Coronary artery (tissue), 2 donors: ENCODE measurements at regions not wholly inside any gene's neighbourhood (a gene's known extent, or its start where the extent isn't known, plus 50 kb on each side); places are given as distances from the start of the nearest gene placed in this dataset.

Experiments used
- DNase-seq: peaks from one replicate; pipeline ENCODE4 v3.0.0-alpha.2; 2017; ENCODE audit warnings: low spot score
- H3K27ac ChIP-seq, 2 donors: fragments of 200-600 bp; sonication (generic); one replicate each; pipeline ENCODE4 v1.5.1; 2016 to 2019
- H3K4me3 ChIP-seq: fragments of 200-600 bp; sonication (generic); 2 replicates; pipeline ENCODE4 v1.5.1; 2016; ENCODE audit warnings: mild to moderate bottlenecking, moderate library complexity
- CTCF ChIP-seq: fragments of 200-600 bp; sonication (generic); IDR thresholded peaks from one replicate; pipeline ENCODE4 v1.5.1; 2019; ENCODE audit warnings: antibody characterized with exemption

- H3K27ac ChIP-seq, result no peak overlapping the region
- H3K4me3 ChIP-seq, result no peak overlapping the region
- DNase-seq, result no peak
Measured at GRCh38 chr2:155643056-155643775, 689.3 kb downstream of the NR4A2 start.

DNA sequence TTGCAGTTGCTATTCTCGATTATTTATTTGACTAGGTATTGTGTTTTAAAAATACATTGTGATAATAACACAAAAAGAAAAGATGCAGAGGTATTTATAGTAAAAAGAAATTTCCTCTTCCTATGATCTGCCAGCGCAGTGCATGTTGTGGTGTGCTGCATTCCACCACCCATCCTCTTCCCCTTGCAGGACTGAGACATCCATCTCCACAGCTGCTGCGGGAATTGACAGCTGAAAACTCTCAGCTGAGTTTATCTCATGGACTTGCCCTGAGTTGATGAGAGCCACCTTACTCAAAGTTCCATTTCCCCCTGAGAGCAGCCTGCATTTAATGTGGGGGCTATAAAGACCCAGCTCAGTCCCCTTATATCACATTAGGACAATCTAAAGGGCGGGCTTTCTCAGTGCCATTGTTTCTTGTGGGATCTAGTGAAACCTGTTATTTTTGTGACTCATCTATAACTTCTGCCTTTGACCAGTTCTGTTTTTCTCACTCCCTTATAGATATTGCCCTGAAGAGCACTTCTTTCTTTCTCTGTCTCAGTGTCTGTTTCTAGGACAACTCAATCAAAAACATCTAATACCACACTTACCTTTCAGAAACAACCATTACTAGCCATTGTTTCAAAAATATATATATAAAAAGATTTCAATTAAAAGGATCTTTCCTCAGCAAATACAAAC lies 698.5 kb downstream of the NR4A2 start:
- DNase-seq, result no peak
- Histone ChIP-seq H3K27ac (no peak overlapping the region), H3K4me3 (no peak overlapping the region)
- no peak for TF ChIP-seq CTCF

More at GRCh38 chr2:155643056-155643775, 689.3 kb downstream of the NR4A2 start:
- TF ChIP-seq CTCF, result no peak

DNA sequence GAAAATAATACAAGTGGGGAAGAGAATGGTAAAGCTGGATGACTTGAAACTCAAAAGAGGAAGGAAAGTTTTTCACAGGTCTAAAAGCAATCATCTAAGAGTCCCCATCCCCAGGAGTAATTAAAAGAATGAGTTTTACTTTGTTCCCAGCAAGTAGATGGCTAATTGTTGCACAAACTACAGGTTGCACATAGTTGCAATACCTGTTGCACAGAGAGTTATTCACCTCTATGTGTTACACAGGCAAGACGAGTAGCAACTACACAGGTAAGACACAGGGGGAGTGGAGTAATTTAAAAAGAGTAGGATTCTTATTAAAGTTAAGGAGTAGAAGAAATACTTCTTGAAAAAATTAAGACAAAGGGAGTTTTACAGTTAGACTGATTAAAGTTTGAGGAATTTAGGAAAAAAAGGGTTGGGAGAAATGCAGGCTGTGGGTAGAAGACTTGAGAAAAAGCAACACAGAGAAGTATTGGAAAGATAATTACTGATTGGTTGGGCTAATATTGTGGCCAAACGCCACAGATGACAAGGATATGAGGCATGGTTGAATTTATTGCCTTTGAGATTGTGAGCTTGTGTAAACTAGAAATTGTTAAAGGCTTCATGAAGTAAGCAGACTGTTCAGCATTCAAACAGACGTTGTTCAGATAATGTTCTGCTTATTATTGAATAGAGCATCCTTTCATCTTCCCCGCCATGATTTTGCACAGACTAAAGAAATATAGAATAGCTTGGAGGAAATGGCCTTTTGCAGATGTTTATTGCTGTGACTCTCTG lies 699.3 kb downstream of the NR4A2 start:
- Histone ChIP-seq H3K27ac (no peak overlapping the region), H3K4me3 (no peak overlapping the region)
- TF ChIP-seq CTCF, result no peak
- no peak for DNase-seq

DNA sequence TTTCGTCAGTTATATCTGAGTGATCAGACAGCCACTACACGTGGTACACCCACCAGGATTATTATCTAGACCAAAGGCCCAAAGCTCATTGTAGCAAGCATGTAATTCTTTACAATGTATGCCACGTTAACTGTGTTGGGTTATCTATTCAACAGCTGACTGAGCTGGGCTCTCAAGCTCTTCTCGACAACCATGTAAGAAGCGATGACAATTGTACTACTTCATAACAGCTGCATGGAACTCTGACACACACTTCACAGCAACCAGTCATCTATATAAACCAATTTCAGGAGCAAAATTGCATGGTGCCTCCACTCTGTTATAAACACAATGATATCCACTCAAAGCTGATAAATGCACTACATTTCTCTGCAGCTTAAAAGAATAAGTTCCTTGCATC lies 701.8 kb downstream of the NR4A2 start:
- no peak overlapping the region for H3K4me3 ChIP-seq
- H3K27ac ChIP-seq, result no peak overlapping the region
- no peak for DNase-seq
- TF ChIP-seq CTCF, result no peak

DNA sequence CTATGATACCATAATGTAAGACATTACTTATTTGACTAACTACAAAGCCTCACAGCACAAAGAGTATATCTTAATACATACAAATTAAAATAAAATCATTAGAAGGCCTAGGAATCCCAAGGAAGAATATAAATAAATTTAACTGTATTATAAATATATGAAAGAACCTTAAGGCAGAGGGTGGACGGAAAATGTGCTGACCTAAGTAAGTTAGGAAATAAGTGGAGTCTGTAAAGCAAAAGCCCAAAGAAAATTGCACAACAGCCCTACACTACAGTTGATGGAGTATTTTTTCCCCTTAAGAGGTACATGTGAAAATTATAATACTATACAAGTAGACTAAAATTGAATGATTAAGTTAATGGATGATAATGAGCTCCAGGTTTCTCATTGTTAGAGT lies 710.1 kb downstream of the NR4A2 start:
- H3K27ac ChIP-seq, result no peak overlapping the region
- H3K4me3 ChIP-seq, result no peak overlapping the region
- TF ChIP-seq CTCF, result no peak
- DNase-seq, result no peak

GRCh38 chr2:155600914-155601760 lies 731.4 kb downstream of the NR4A2 start:
- no peak overlapping the region for H3K27ac ChIP-seq
- no peak for TF ChIP-seq CTCF
- H3K4me3 ChIP-seq, result no peak overlapping the region
- DNase-seq, result peak; percentile 66
